ENCODE measurements at regions not wholly inside any gene's neighbourhood (a gene's known extent, or its start where the extent isn't known, plus 50 kb on each side); places are given as distances from the start of the nearest gene placed in this dataset.

GRCh38 chr18:73614812-73615211 lies 532.8 kb downstream of the FBXO15 start:
- no peak for DNase-seq
- Mint-ChIP-seq H3K4me1 (no peaks in the 10 kb centered on the region), H3K4me3 (no peak overlapping the region), H3K9me3 (peaks cover 0 to 3% (median 0%) of the 10 kb centered on the region in 7 donors), H3K27ac (no peak overlapping the region), H3K36me3 (no peaks in the 10 kb centered on the region), H3K27me3 (ENCODE audit: low read depth in 3 of 3) (peaks cover 0 to 2% (median 0%) of the 10 kb centered on the region in 3 donors)
- Histone ChIP-seq H3K9ac (ENCODE audit: insufficient read depth, low read length, poor library complexity, severe bottlenecking) (no peak overlapping the region), H3K4me2 (replicated peaks; ENCODE audit: extremely low read depth, low read length, poor library complexity, severe bottlenecking) (no peak overlapping the region), H3K27me3 (ENCODE audit: control insufficient read depth in 2 of 2, insufficient read depth in 2 of 2, low read length in 2 of 2) (no peaks in the 10 kb centered on the region), H3K36me3 (replicated peaks in 1 of 2; ENCODE audit: control insufficient read depth in 1 of 2, insufficient read depth in 2 of 2, low read length in 2 of 2) (no peaks in the 10 kb centered on the region), H4K20me1 (ENCODE audit: insufficient read depth, low read length) (no peaks in the 10 kb centered on the region), H3K4me1 (ENCODE audit: control insufficient read depth in 1 of 2, insufficient read depth in 2 of 2, low read length in 2 of 2) (no peaks in the 10 kb centered on the region), H2AFZ (ENCODE audit: insufficient read depth, low read depth, low read length, poor library complexity, severe bottlenecking) (no peak overlapping the region), H3K9me3 (replicated peaks in 1 of 2; ENCODE audit: control insufficient read depth in 1 of 2, insufficient read depth in 1 of 2, low read length in 2 of 2) (no peaks in the 10 kb centered on the region), H3K4me3 (replicated peaks in 1 of 3; ENCODE audit: low read depth in 2 of 3, low read length in 3 of 3) (no peak overlapping the region), H3K27ac (ENCODE audit: low read depth in 1 of 2, low read length in 2 of 2) (no peak overlapping the region), H3K79me2 (ENCODE audit: insufficient read depth, low read length) (no peaks in the 10 kb centered on the region)
- no peak for TF ChIP-seq CTCF (IDR thresholded peaks at IDR 0.05)
- intact Hi-C loops (cut with micrococcal nuclease): no loop called here
- WGBS (ENCODE audit: insufficient coverage): no CpG with 5 or more reads among the region's 1 CpG

- intact Hi-C loops (cut with micrococcal nuclease): no loop called here
- Mint-ChIP-seq H3K4me3 (no peak overlapping the region), H3K27me3 (ENCODE audit: low read depth in 3 of 3) (peaks cover 0 to 2% (median 0%) of the 10 kb centered on the region in 3 donors), H3K27ac (no peak overlapping the region), H3K36me3 (no peaks in the 10 kb centered on the region), H3K4me1 (no peaks in the 10 kb centered on the region), H3K9me3 (peaks cover 0 to 3% (median 0%) of the 10 kb centered on the region in 7 donors)
- no peak for TF ChIP-seq CTCF (IDR thresholded peaks at IDR 0.05)
- Histone ChIP-seq H3K79me2 (ENCODE audit: insufficient read depth, low read length) (no peaks in the 10 kb centered on the region), H3K9me3 (replicated peaks in 1 of 2; ENCODE audit: control insufficient read depth in 1 of 2, insufficient read depth in 1 of 2, low read length in 2 of 2) (no peaks in the 10 kb centered on the region), H3K36me3 (replicated peaks in 1 of 2; ENCODE audit: control insufficient read depth in 1 of 2, insufficient read depth in 2 of 2, low read length in 2 of 2) (no peaks in the 10 kb centered on the region), H3K4me3 (replicated peaks in 1 of 3; ENCODE audit: low read depth in 2 of 3, low read length in 3 of 3) (no peak overlapping the region), H3K9ac (ENCODE audit: insufficient read depth, low read length, poor library complexity, severe bottlenecking) (no peak overlapping the region), H3K4me2 (replicated peaks; ENCODE audit: extremely low read depth, low read length, poor library complexity, severe bottlenecking) (no peak overlapping the region), H2AFZ (ENCODE audit: insufficient read depth, low read depth, low read length, poor library complexity, severe bottlenecking) (no peak overlapping the region), H3K27ac (ENCODE audit: low read depth in 1 of 2, low read length in 2 of 2) (no peak overlapping the region), H3K4me1 (ENCODE audit: control insufficient read depth in 1 of 2, insufficient read depth in 2 of 2, low read length in 2 of 2) (no peaks in the 10 kb centered on the region), H4K20me1 (ENCODE audit: insufficient read depth, low read length) (no peaks in the 10 kb centered on the region), H3K27me3 (ENCODE audit: control insufficient read depth in 2 of 2, insufficient read depth in 2 of 2, low read length in 2 of 2) (no peaks in the 10 kb centered on the region)
- no peak for DNase-seq
- no CpG with 5 or more reads among the region's 1 CpG for WGBS (ENCODE audit: insufficient coverage)
These were observed 533.8 kb downstream of the FBXO15 start for GRCh38 chr18:73613706-73614340.

All from CD14-positive monocyte (primary cell).